Lower leg skin (tissue), 4 donors: ENCODE measurements at regions not wholly inside any gene's neighbourhood (a gene's known extent, or its start where the extent isn't known, plus 50 kb on each side); places are given as distances from the start of the nearest gene placed in this dataset.

Source experiments
- DNase-seq, 2 donors: peaks; one replicate each; pipeline ENCODE4 v3.0.0-alpha.2; 2019; ENCODE audit warnings: low spot score in 2 of 2
- H3K4me3 ChIP-seq: fragments of 200-600 bp; sonication (generic); 2 replicates; pipeline ENCODE4 v1.5.1; 2017; ENCODE audit warnings: mild to moderate bottlenecking, low read depth; ENCODE audit not compliant: poor library complexity, severe bottlenecking
- POLR2A ChIP-seq, 2 donors: fragments of 450-650 bp; IDR thresholded peaks; one replicate each; pipeline ENCODE4 v1.6.1; 2016 to 2017; ENCODE audit warnings: antibody characterized with exemption in 2 of 2, mild to moderate bottlenecking in 1 of 2, moderate library complexity in 1 of 2
- WGBS, 2 donors: methylation state at CpG; one replicate each; pipeline ENCODE4 v1.1.5; 2018; 5-methylcytosine and 5-hydroxymethylcytosine counted together
- intact Hi-C: fragments of 100-400 bp; cut with DNase I; formaldehyde crosslinking; loops from one replicate; pipeline ENCODE4 v1.15.0; 2023; ENCODE audit warnings: low total_unique reads
- TF ChIP-seq, protein P1 (sequence below), 3 donors: fragments of 450-650 bp; IDR thresholded peaks; one replicate each; pipeline ENCODE4 v1.5.1; 2016; ENCODE audit warnings: antibody characterized with exemption in 3 of 3, mild to moderate bottlenecking in 3 of 3, moderate library complexity in 2 of 3

DNA sequence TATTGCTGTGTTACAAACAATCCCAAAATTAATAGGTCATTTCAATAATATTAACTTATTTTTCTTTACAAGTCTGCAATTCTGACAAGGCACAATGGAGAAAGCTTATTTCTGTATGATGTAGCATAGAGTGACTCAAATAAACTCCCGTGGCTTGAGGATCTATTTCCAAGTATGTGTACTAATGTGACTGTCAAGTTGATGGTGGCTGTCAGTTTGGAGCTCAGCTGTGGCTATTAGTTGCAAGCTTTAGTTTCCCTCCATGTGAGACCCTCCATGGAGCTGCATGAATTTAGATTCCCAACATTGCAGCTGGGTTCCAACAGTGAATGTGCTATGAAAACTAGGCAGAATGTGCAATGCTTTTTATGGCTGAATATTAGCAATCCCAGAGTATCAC, 515.5 kb upstream of the GBE1 start:
- 57 to 75% methylated on average over 1 of the region's 1 CpG for WGBS, 2 donors

DNA sequence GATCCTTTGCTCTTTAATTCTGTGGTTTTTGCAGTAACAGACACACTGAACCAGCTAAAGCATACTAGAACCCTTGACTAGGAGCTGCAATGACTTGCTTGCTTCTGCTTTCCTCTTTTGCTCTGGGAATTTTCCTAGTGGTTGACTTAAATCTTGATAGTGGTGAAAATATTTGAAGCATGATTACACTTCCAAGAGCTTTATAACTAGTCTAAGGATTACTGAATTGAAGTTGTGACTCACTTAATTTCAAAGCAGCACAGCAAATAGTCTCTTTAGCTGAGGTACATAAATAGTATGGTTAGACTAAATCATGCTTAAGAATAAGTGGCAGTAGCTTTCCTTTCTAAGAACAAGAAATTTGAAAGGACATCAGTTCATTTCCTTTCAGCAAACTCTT, 513.5 kb upstream of the GBE1 start:
- no peak overlapping the region for H3K4me3 ChIP-seq
- TF ChIP-seq, protein P1, sequence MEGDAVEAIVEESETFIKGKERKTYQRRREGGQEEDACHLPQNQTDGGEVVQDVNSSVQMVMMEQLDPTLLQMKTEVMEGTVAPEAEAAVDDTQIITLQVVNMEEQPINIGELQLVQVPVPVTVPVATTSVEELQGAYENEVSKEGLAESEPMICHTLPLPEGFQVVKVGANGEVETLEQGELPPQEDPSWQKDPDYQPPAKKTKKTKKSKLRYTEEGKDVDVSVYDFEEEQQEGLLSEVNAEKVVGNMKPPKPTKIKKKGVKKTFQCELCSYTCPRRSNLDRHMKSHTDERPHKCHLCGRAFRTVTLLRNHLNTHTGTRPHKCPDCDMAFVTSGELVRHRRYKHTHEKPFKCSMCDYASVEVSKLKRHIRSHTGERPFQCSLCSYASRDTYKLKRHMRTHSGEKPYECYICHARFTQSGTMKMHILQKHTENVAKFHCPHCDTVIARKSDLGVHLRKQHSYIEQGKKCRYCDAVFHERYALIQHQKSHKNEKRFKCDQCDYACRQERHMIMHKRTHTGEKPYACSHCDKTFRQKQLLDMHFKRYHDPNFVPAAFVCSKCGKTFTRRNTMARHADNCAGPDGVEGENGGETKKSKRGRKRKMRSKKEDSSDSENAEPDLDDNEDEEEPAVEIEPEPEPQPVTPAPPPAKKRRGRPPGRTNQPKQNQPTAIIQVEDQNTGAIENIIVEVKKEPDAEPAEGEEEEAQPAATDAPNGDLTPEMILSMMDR (IDR thresholded peaks at IDR 0.05), result no peak
- TF ChIP-seq POLR2A (IDR thresholded peaks at IDR 0.05), result no peak
- intact Hi-C loops, result no loop called here
- DNase-seq, result no peak

More for the DNA sequence above, 515.5 kb upstream of the GBE1 start:
- no peak for TF ChIP-seq POLR2A (IDR thresholded peaks at IDR 0.05)
- TF ChIP-seq, protein P1 (IDR thresholded peaks at IDR 0.05), result no peak
- DNase-seq, result no peak
- intact Hi-C loops, result no loop called here
- H3K4me3 ChIP-seq, result no peak overlapping the region

DNA sequence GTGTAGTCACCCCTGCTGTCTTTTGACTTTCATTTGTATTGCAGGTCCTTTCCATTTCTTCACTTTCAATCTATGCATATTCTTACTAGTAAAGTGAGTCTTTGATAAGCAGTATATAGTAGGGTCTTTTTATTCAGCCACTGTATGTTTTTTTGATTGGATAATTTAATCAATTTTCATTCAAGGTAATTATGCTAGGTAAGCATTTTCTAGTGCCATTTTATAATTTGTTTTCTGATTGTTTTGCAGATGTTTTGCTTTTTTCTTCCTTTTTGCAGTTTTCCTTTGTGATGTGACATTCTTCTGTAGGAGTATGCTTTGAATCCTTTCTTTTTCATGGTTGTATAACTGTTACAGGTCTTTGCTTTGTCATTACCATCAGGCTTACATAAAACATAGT, 504.3 kb upstream of the GBE1 start:
- no peak for DNase-seq
- TF ChIP-seq, protein P1 (IDR thresholded peaks at IDR 0.05), result no peak
- TF ChIP-seq POLR2A (IDR thresholded peaks at IDR 0.05), result no peak
- intact Hi-C loops, result no loop called here
- H3K4me3 ChIP-seq, result no peak overlapping the region

DNA sequence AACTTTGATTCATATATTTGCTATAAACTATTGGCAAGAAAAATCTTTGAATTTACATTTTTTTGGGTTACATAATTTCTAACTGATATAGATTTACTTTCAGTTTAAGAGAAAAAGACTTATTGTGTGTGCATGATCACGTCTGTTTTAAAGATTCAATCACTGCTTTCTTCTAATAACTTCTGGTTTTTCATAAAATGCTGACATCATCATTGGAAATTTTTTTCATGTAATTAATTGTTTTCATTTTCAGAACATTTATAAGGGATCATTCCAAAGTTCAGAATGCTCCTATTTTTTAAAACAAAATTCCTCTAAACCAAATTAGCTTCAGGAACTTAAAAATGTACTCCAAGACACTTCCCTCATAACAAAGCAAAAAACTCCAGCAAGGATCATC, 500.7 kb upstream of the GBE1 start:
- 37 to 38% methylated on average over 1 of the region's 1 CpG for WGBS, 2 donors
- intact Hi-C loops, result no loop called here
- TF ChIP-seq, protein P1 (IDR thresholded peaks at IDR 0.05), result no peak
- TF ChIP-seq POLR2A (IDR thresholded peaks at IDR 0.05), result no peak
- H3K4me3 ChIP-seq, result no peak overlapping the region
- DNase-seq, result no peak

DNA sequence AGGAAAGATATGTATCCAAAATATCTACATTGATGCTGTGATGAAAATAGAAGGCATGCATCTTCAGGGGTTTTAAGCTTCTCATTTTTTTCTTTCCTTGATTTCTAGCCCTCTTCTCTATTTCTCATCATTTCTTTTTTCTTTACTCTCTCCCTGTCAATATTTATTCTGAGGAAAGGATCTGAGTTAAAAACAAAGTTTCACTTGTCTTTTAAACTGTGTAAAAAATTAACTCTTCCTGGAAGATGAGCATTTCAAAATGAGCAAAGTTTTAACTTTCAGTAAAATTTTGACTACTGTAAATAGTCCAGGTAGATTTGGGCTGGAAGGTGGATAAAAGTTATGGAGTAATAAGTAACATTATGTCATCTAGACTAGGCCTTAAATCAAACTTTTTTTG, 500.2 kb upstream of the GBE1 start:
- intact Hi-C loops, result no loop called here
- H3K4me3 ChIP-seq, result no peak overlapping the region
- DNase-seq, result no peak
- TF ChIP-seq POLR2A (IDR thresholded peaks at IDR 0.05), result no peak
- TF ChIP-seq, protein P1 (IDR thresholded peaks at IDR 0.05), result no peak

DNA sequence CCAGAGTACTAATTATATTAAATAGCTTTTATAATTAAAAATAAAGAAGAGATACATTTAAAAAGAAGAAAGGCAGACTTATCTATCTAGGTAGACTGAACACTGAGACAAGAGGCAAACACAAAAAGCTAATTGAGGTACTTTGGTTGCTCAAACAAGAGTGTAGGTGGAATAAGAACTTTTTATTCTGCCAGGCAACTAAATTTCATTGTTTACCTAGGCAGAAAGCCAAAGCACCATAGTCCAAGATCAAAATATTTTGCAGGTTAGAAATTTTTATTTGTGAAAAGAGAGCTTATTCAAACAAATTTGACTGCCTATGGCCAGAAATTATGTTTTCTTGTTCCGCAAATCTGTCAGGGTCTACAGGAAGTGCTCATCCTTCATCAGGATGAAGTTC, 499.6 kb upstream of the GBE1 start:
- no peak overlapping the region for H3K4me3 ChIP-seq
- no peak for DNase-seq
- intact Hi-C loops, result no loop called here
- TF ChIP-seq, protein P1 (IDR thresholded peaks at IDR 0.05), result no peak
- TF ChIP-seq POLR2A (IDR thresholded peaks at IDR 0.05), result no peak
- 89 to 96% methylated on average over 1 of the region's 1 CpG for WGBS, 2 donors
